Natural killer cell (primary cell): ENCODE measurements at regions not wholly inside any gene's neighbourhood (a gene's known extent, or its start where the extent isn't known, plus 50 kb on each side); places are given as distances from the start of the nearest gene placed in this dataset.

Source experiments
- ATAC-seq, 3 donors: fragments of 150-1000 bp in 2 of 3; fragments of 200-7000 bp in 1 of 3; cut with Tn5 transposase; 1 replicate in 1 of 3; 2 replicates in 2 of 3; pipeline ENCODE4 v1.10.0; 2021; ENCODE audit warnings: mild to moderate bottlenecking in 2 of 3, moderate library complexity in 2 of 3
- DNase-seq, 2 donors: peaks; one replicate each; pipeline versions ENCODE4 v3.0.0 to v3.0.0-alpha.2; 2013 to 2021; ENCODE audit warnings: mixed read lengths in 1 of 2
- H3K27ac ChIP-seq: one replicate; pipeline ENCODE4 v1.5.1; 2013; ENCODE audit warnings: mild to moderate bottlenecking, low read length
- H3K27me3 ChIP-seq: one replicate; pipeline ENCODE4 v1.6.1; 2013; ENCODE audit warnings: low read length; ENCODE audit not compliant: control insufficient read depth, insufficient read depth
- H3K36me3 ChIP-seq: one replicate; pipeline ENCODE4 v1.6.1; 2013; ENCODE audit warnings: low read length; ENCODE audit not compliant: control insufficient read depth, insufficient read depth
- H3K4me1 ChIP-seq: one replicate; pipeline ENCODE4 v1.6.1; 2013; ENCODE audit warnings: low read length; ENCODE audit not compliant: control insufficient read depth, insufficient read depth
- H3K4me3 ChIP-seq: one replicate; pipeline ENCODE4 v1.5.1; 2013; ENCODE audit warnings: low read length
- H3K9me3 ChIP-seq: one replicate; pipeline ENCODE4 v1.6.1; 2013; ENCODE audit warnings: low read length; ENCODE audit not compliant: control insufficient read depth, insufficient read depth
- H3K27ac Mint-ChIP-seq, 2 donors: one replicate each; pipeline ENCODE4 v1.8.0; 2022; ENCODE audit warnings: mild to moderate bottlenecking in 2 of 2, mixed read lengths in 2 of 2, moderate library complexity in 1 of 2
- H3K27me3 Mint-ChIP-seq, 2 donors: one replicate each; pipeline ENCODE4 v1.8.0; 2022; ENCODE audit warnings: low read depth in 2 of 2, mixed read lengths in 2 of 2
- H3K36me3 Mint-ChIP-seq: one replicate; pipeline ENCODE4 v1.8.0; 2022; ENCODE audit warnings: mixed read lengths
- H3K4me1 Mint-ChIP-seq, 2 donors: one replicate each; pipeline ENCODE4 v1.8.0; 2022; ENCODE audit warnings: mixed read lengths in 2 of 2
- H3K4me3 Mint-ChIP-seq: one replicate; pipeline ENCODE4 v1.8.0; 2022; ENCODE audit warnings: mild to moderate bottlenecking, moderate library complexity, mixed read lengths
- H3K9me3 Mint-ChIP-seq, 2 donors: one replicate each; pipeline ENCODE4 v1.8.0; 2022; ENCODE audit warnings: mixed read lengths in 2 of 2
- WGBS: methylation state at CpG from one replicate; pipeline ENCODE4 v1.1.7; 2013; ENCODE audit warnings: missing lambda C conversion rate; ENCODE audit not compliant: insufficient coverage; 5-methylcytosine and 5-hydroxymethylcytosine counted together
- intact Hi-C: fragments of 100-400 bp; cut with micrococcal nuclease; formaldehyde crosslinking; loops from one replicate; pipeline ENCODE4 v1.14.2; 2022
- TF ChIP-seq, protein P1 (sequence below): fragments of 200-600 bp; IDR thresholded peaks from one replicate; pipeline ENCODE4 v1.8.0; 2022; ENCODE audit warnings: antibody characterized with exemption

DNA sequence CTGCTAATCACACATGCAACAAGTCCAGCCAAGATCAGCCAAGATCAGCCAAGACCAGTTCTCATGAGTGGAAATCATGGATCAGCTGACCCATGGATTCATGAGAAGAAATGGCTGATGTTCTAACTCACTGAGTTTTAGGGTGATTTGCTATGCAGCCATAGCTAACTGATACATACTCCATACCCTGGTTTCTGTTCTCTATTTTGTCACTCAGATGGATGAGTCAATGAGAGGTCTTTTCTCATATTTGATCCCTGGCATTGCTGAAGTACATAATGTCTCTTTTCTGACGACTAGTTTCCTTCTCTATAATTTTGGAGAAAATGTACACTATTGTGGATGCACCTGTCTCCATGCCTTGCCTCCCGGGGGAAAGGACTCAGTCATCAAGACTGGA, 118.4 kb upstream of the LY86 start:
- Mint-ChIP-seq H3K9me3 (no peaks in the 10 kb centered on the region), H3K36me3 (no peaks in the 10 kb centered on the region), H3K4me1 (no peaks in the 10 kb centered on the region), H3K27ac (no peak overlapping the region), H3K4me3 (no peak overlapping the region), H3K27me3 (peaks cover 8 to 29% of the 10 kb centered on the region in 2 donors)
- Histone ChIP-seq H3K27me3 (no peaks in the 10 kb centered on the region), H3K4me3 (no peak overlapping the region), H3K36me3 (no peaks in the 10 kb centered on the region), H3K4me1 (no peaks in the 10 kb centered on the region), H3K27ac (no peak overlapping the region), H3K9me3 (no peaks in the 10 kb centered on the region)
- no peak for DNase-seq
- intact Hi-C loops, result no loop called here
- ATAC-seq, result no peak
- WGBS, result 96% methylated on average over 2 of the region's 2 CpGs
- TF ChIP-seq, protein P1, sequence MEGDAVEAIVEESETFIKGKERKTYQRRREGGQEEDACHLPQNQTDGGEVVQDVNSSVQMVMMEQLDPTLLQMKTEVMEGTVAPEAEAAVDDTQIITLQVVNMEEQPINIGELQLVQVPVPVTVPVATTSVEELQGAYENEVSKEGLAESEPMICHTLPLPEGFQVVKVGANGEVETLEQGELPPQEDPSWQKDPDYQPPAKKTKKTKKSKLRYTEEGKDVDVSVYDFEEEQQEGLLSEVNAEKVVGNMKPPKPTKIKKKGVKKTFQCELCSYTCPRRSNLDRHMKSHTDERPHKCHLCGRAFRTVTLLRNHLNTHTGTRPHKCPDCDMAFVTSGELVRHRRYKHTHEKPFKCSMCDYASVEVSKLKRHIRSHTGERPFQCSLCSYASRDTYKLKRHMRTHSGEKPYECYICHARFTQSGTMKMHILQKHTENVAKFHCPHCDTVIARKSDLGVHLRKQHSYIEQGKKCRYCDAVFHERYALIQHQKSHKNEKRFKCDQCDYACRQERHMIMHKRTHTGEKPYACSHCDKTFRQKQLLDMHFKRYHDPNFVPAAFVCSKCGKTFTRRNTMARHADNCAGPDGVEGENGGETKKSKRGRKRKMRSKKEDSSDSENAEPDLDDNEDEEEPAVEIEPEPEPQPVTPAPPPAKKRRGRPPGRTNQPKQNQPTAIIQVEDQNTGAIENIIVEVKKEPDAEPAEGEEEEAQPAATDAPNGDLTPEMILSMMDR, result no peak

DNA sequence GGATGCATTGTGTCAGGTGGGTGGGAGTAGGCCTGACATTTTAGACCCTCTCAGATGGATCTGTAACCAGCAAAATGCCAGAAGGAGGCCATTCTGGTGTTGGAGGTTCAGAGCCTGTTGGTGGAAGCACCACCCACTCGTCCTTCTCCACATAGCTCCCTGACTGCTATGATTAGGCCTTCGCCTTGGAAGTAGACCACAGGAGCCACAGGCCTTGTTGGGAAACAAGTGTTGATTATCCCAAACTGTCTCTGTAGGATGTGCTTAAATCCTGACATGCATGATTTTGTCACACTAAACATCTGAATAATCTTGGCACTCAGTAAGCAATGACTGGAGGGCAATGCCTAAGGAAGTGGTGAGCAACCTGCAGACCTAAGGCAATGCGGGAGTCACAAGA, 117.2 kb upstream of the LY86 start:
- H3K9me3 ChIP-seq, result no peaks in the 10 kb centered on the region
- TF ChIP-seq, protein P1, result no peak
- Mint-ChIP-seq H3K9me3 (no peaks in the 10 kb centered on the region), H3K27ac (no peak overlapping the region), H3K4me3 (no peak overlapping the region), H3K27me3 (peaks cover 12 to 35% of the 10 kb centered on the region in 2 donors), H3K4me1 (no peaks in the 10 kb centered on the region), H3K36me3 (no peaks in the 10 kb centered on the region)
- H3K27me3 ChIP-seq, result no peaks in the 10 kb centered on the region
- no peaks in the 10 kb centered on the region for H3K4me1 ChIP-seq
- H3K36me3 ChIP-seq, result no peaks in the 10 kb centered on the region
- no peak overlapping the region for H3K4me3 ChIP-seq
- DNase-seq (no peak), ATAC-seq (no peak)
- no peak overlapping the region for H3K27ac ChIP-seq
- 74% methylated on average over 3 of the region's 3 CpGs for WGBS
- intact Hi-C loops, result no loop called here

DNA sequence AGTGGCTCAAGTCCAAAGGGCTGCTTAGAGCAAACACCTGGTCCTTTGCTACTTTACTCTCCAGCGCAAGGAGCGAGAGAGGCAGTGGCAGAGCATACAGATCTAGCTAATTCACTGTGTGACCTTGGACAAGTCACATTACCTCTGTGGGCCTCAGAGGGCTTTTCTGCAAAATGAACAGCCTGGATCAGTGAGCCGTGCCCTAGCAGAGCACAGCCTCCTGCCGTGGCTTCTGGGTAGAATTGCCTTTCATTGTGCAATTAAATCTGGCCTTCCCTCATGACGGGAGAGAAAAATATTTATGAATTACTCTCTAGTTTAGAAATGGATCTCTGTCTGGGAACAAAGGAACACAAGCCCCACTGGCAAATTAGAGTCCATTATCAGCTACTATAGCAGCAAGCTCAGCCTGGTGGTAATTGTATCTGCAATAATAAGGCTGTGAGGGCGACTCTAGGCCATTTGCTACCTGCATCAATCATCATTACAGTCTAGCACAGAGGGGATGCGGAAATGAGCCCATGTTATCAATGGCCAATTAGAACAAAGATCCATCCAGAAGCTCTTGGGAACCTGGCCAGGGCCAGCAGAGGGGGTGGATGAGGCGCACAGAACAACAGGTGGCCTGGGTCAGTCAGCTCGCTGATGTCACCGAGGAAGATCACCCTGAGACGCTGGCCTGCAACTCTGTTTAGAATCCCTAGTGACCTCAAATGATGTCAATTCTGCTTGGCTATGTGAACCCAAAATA, 114.2 kb upstream of the LY86 start:
- Histone ChIP-seq H3K36me3 (no peaks in the 10 kb centered on the region), H3K9me3 (no peaks in the 10 kb centered on the region), H3K27me3 (no peaks in the 10 kb centered on the region), H3K27ac (no peak overlapping the region), H3K4me1 (no peaks in the 10 kb centered on the region), H3K4me3 (no peak overlapping the region)
- Mint-ChIP-seq H3K4me1 (no peaks in the 10 kb centered on the region), H3K27me3 (peaks cover 24 to 51% of the 10 kb centered on the region in 2 donors), H3K27ac (no peak overlapping the region), H3K36me3 (no peaks in the 10 kb centered on the region), H3K9me3 (no peaks in the 10 kb centered on the region), H3K4me3 (no peak overlapping the region)
- DNase-seq (no peak), ATAC-seq (no peak)
- WGBS, result 85% methylated on average over 11 of the region's 11 CpGs
- TF ChIP-seq, protein P1, result no peak
- intact Hi-C loops, result no loop called here

DNA sequence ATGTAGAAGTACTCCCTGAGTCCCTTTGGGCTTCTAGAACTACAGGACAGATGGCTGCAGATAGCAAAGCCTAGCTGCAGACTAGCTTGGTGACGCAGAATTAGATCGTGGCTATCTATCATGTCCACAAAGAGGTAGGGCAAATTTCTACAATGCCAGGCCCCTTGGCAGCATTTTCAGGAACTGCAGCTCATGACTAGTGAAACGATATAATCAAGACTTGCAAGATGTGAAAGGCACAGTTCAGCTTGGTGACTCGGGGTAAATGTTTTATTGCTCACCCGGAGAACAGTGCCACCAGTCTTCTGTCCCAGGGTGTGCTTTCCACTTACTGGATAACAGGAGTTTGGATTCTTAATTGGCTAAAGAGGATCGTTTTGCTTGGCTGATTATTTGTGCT, 108.7 kb upstream of the LY86 start:
- H3K27ac ChIP-seq, result no peak overlapping the region
- no peaks in the 10 kb centered on the region for H3K36me3 ChIP-seq
- no peaks in the 10 kb centered on the region for H3K36me3 Mint-ChIP-seq
- peaks cover 0 to 4% of the 10 kb centered on the region in 2 donors for H3K4me1 Mint-ChIP-seq
- 75% methylated on average over 6 of the region's 6 CpGs for WGBS
- H3K4me3 Mint-ChIP-seq, result no peak overlapping the region
- H3K4me3 ChIP-seq, result no peak overlapping the region
- DNase-seq (no peak), ATAC-seq (no peak)
- H3K4me1 ChIP-seq, result no peaks in the 10 kb centered on the region
- no peaks in the 10 kb centered on the region for H3K27me3 ChIP-seq
- H3K9me3 ChIP-seq, result no peaks in the 10 kb centered on the region
- H3K27me3 Mint-ChIP-seq, result peaks cover 37 to 71% of the 10 kb centered on the region in 2 donors
- TF ChIP-seq, protein P1, result no peak
- no peaks in the 10 kb centered on the region for H3K9me3 Mint-ChIP-seq
- intact Hi-C loops, result no loop called here
- H3K27ac Mint-ChIP-seq, result no peak overlapping the region
